Uterus (tissue), 3 donors: ENCODE measurements at regions not wholly inside any gene's neighbourhood (a gene's known extent, or its start where the extent isn't known, plus 50 kb on each side); places are given as distances from the start of the nearest gene placed in this dataset.

Experiments used
- DNase-seq, 2 donors: peaks; one replicate each; pipeline ENCODE4 v3.0.0-alpha.2; 2019 to 2020
- H3K27ac ChIP-seq, 2 donors: fragments of 200-600 bp; sonication (generic); 1 replicate in 1 of 2; 2 replicates in 1 of 2; pipeline ENCODE4 v1.5.1; 2016 to 2018
- H3K27me3 ChIP-seq, 2 donors: fragments of 200-600 bp; sonication (generic); one replicate each; pipeline ENCODE4 v1.5.1; 2018 to 2019; ENCODE audit warnings: control low read depth in 1 of 2
- H3K36me3 ChIP-seq, 2 donors: fragments of 200-600 bp; sonication (generic); one replicate each; pipeline ENCODE4 v1.5.1; 2019; ENCODE audit warnings: control low read depth in 1 of 2
- H3K4me1 ChIP-seq, 2 donors: fragments of 200-600 bp; sonication (generic); one replicate each; pipeline ENCODE4 v1.5.1; 2018 to 2019; ENCODE audit warnings: control low read depth in 1 of 2
- H3K4me3 ChIP-seq, 2 donors: fragments of 200-600 bp; sonication (generic); 1 replicate in 1 of 2; 2 replicates in 1 of 2; pipeline ENCODE4 v1.5.1; 2018 to 2019; ENCODE audit warnings: mild to moderate bottlenecking in 1 of 2
- H3K9me3 ChIP-seq, 2 donors: fragments of 200-600 bp; sonication (generic); one replicate each; pipeline ENCODE4 v1.5.1; 2019; ENCODE audit warnings: control low read depth in 1 of 2
- CTCF ChIP-seq, 4 experiments: fragments of 200-600 bp in 2 of 4; fragments of 450-650 bp in 2 of 4; sonication (generic) in 2 of 4; IDR thresholded peaks; one replicate each; pipeline ENCODE4 v1.5.1; 2016 to 2019; ENCODE audit warnings: antibody characterized with exemption in 4 of 4, mild to moderate bottlenecking in 2 of 4, moderate library complexity in 1 of 4
- POLR2A ChIP-seq, 2 donors: fragments of 450-650 bp; IDR thresholded peaks; one replicate each; pipeline ENCODE4 v1.6.1; 2016; ENCODE audit warnings: antibody characterized with exemption in 2 of 2, mild to moderate bottlenecking in 1 of 2, moderate library complexity in 1 of 2
- intact Hi-C: fragments of 100-400 bp; cut with DNase I; formaldehyde crosslinking; loops from one replicate; pipeline ENCODE4 v1.15.1; 2023; ENCODE audit warnings: low total_unique reads
- donor health status: DM: yes; HTN: yes; CAD: no.

GRCh38 chr5:96236831-96237230 is 196.2 kb downstream of the PCSK1 start:
- Histone ChIP-seq H3K4me3 (no peak overlapping the region), H3K36me3 (no peaks in the 10 kb centered on the region), H3K27ac (no peak overlapping the region), H3K27me3 (no peaks in the 10 kb centered on the region), H3K4me1 (no peaks in the 10 kb centered on the region), H3K9me3 (no peaks in the 10 kb centered on the region)
- intact Hi-C loops = no loop called here
- no peak for TF ChIP-seq CTCF (IDR thresholded peaks at IDR 0.05)
- no peak for TF ChIP-seq POLR2A (IDR thresholded peaks at IDR 0.05)
- DNase-seq = no peak

GRCh38 chr5:96236051-96236450 is 197.0 kb downstream of the PCSK1 start:
- Histone ChIP-seq H3K27me3 (no peaks in the 10 kb centered on the region), H3K9me3 (no peaks in the 10 kb centered on the region), H3K4me3 (no peak overlapping the region), H3K36me3 (no peaks in the 10 kb centered on the region), H3K27ac (peak overlapping the region; percentile 52 to 79), H3K4me1 (no peaks in the 10 kb centered on the region)
- no peak for DNase-seq
- intact Hi-C loops = no loop called here
- TF ChIP-seq CTCF (IDR thresholded peaks at IDR 0.05) (no peak), POLR2A (IDR thresholded peaks at IDR 0.05) (no peak)

GRCh38 chr5:96235008-96235910 is 197.8 kb downstream of the PCSK1 start:
- DNase-seq = no peak
- Histone ChIP-seq H3K9me3 (no peaks in the 10 kb centered on the region), H3K36me3 (no peaks in the 10 kb centered on the region), H3K27me3 (no peaks in the 10 kb centered on the region), H3K4me1 (no peaks in the 10 kb centered on the region), H3K4me3 (no peak overlapping the region), H3K27ac (peak overlapping the region; percentile 52 to 79)
- TF ChIP-seq CTCF (IDR thresholded peaks at IDR 0.05) (no peak), POLR2A (IDR thresholded peaks at IDR 0.05) (no peak)
- intact Hi-C loops = no loop called here

- intact Hi-C loops = no loop called here
- Histone ChIP-seq H3K27ac (no peak overlapping the region), H3K4me3 (no peak overlapping the region), H3K4me1 (peaks cover 0 to 2% of the 10 kb centered on the region in 2 donors), H3K36me3 (no peaks in the 10 kb centered on the region), H3K27me3 (no peaks in the 10 kb centered on the region), H3K9me3 (no peaks in the 10 kb centered on the region)
- TF ChIP-seq POLR2A (IDR thresholded peaks at IDR 0.05) (no peak), CTCF (IDR thresholded peaks at IDR 0.05) (no peak)
- DNase-seq = no peak
Measured at GRCh38 chr5:96232602-96233001, 200.4 kb downstream of the PCSK1 start.

- intact Hi-C loops = no loop called here
- no peaks in the 10 kb centered on the region for H3K36me3 ChIP-seq
- peaks cover 0 to 3% of the 10 kb centered on the region in 2 donors for H3K4me1 ChIP-seq
- H3K9me3 ChIP-seq = no peaks in the 10 kb centered on the region
- no peak for DNase-seq
- no peaks in the 10 kb centered on the region for H3K27me3 ChIP-seq
- H3K27ac ChIP-seq = no peak overlapping the region
- H3K4me3 ChIP-seq = no peak overlapping the region
- TF ChIP-seq POLR2A (IDR thresholded peaks at IDR 0.05) = no peak
- TF ChIP-seq CTCF (IDR thresholded peaks at IDR 0.05) = no peak
Measured at GRCh38 chr5:96229188-96229587, 203.9 kb downstream of the PCSK1 start.
